GM12892 (cell line): ENCODE measurements at regions not wholly inside any gene's neighbourhood (a gene's known extent, or its start where the extent isn't known, plus 50 kb on each side); places are given as distances from the start of the nearest gene placed in this dataset.

Source experiments
- POLR2A ChIP-seq: IDR thresholded peaks from 2 replicates; pipeline ENCODE4 v1.6.1; 2011; ENCODE audit warnings: low read depth, low read length, control low read depth
- POLR2AphosphoS5 ChIP-seq: IDR thresholded peaks from 2 replicates; pipeline ENCODE4 v1.6.1; 2011; ENCODE audit warnings: low read depth, low read length, control low read depth
- TAF1 ChIP-seq: IDR thresholded peaks from 2 replicates; pipeline ENCODE4 v1.6.1; 2011; ENCODE audit warnings: low read depth, mild to moderate bottlenecking, control low read depth, low read length, borderline replicate concordance

- TF ChIP-seq TAF1: no peak
- no peak for TF ChIP-seq POLR2A
- no peak for TF ChIP-seq POLR2AphosphoS5
Observed at GRCh38 chr11:116466801-116467200, 306.0 kb downstream of the BUD13 start.
